ENCODE measurements at regions not wholly inside any gene's neighbourhood (a gene's known extent, or its start where the extent isn't known, plus 50 kb on each side); places are given as distances from the start of the nearest gene placed in this dataset.

DNA sequence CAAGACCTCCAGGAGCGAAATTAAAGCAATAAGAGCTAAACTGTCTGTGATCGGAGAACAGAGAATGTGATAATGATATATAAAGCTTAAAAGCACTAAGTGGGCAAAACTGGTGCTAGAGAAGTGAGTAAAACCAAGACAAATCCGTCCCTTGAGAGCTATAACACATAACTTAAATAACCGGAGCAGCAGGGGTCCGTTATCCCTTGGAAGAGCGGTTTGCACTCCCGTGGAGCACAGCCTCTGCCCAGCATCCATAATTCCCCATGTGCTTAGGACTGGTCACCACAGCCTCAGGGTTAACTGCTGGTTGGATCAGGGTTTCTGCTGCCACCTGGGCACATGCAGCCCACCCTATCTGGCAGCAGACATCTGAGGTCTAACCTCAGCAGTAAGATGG lies 489.0 kb downstream of the NPIPA7 start:
- Histone ChIP-seq H3K36me3 (no peaks in the 10 kb centered on the region), H3K4me3 (no peak overlapping the region), H3K9me3 (no peaks in the 10 kb centered on the region), H3K27me3 (peaks cover 0 to 71% (median 0%) of the 10 kb centered on the region in 4 donors), H3K4me1 (no peaks in the 10 kb centered on the region), H3K27ac (no peak overlapping the region)
- TF ChIP-seq POLR2A (IDR thresholded peaks at IDR 0.05): no peak
- TF ChIP-seq, protein P1, sequence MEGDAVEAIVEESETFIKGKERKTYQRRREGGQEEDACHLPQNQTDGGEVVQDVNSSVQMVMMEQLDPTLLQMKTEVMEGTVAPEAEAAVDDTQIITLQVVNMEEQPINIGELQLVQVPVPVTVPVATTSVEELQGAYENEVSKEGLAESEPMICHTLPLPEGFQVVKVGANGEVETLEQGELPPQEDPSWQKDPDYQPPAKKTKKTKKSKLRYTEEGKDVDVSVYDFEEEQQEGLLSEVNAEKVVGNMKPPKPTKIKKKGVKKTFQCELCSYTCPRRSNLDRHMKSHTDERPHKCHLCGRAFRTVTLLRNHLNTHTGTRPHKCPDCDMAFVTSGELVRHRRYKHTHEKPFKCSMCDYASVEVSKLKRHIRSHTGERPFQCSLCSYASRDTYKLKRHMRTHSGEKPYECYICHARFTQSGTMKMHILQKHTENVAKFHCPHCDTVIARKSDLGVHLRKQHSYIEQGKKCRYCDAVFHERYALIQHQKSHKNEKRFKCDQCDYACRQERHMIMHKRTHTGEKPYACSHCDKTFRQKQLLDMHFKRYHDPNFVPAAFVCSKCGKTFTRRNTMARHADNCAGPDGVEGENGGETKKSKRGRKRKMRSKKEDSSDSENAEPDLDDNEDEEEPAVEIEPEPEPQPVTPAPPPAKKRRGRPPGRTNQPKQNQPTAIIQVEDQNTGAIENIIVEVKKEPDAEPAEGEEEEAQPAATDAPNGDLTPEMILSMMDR (IDR thresholded peaks at IDR 0.05): no peak
- intact Hi-C loops (cut with DNase I): loop anchor here (10.0 kb wide), 1 partner anchor 597 kb away; no protein-coding TSS in a partner anchor
- DNase-seq: no peak
- 56 to 73% methylated on average over 7 of the region's 7 CpGs for WGBS, 2 donors

DNA sequence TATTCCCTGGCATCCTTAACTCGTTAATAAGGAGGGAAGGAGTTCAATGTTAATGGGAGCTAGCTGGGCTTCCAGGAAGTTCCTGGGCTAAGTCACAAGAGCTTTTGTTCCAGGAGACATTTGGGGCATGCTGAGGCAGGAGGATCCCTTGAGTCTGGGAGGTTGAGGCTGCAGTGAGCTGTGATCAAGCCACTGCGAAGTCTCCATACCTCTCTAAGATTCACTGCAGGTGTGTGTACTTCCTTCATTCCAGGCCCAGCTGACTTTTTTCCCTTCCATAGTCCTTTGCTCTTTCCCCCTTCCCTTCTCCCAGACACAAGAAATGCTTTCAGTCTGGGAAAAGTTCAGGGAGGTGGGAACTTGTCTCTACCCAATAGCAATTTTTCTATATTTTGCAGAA lies 489.8 kb downstream of the NPIPA7 start:
- Histone ChIP-seq H3K27me3 (peaks cover 0 to 76% (median 0%) of the 10 kb centered on the region in 4 donors), H3K27ac (no peak overlapping the region), H3K4me3 (no peak overlapping the region), H3K4me1 (no peaks in the 10 kb centered on the region), H3K36me3 (no peaks in the 10 kb centered on the region), H3K9me3 (no peaks in the 10 kb centered on the region)
- 21 to 43% methylated on average over 2 of the region's 2 CpGs for WGBS, 2 donors
- TF ChIP-seq POLR2A (IDR thresholded peaks at IDR 0.05): no peak
- TF ChIP-seq, protein P1 (IDR thresholded peaks at IDR 0.05): no peak
- intact Hi-C loops (cut with DNase I): loop anchor here (10.0 kb wide), 1 partner anchor 596 kb away; no protein-coding TSS in a partner anchor
- no peak for DNase-seq

DNA sequence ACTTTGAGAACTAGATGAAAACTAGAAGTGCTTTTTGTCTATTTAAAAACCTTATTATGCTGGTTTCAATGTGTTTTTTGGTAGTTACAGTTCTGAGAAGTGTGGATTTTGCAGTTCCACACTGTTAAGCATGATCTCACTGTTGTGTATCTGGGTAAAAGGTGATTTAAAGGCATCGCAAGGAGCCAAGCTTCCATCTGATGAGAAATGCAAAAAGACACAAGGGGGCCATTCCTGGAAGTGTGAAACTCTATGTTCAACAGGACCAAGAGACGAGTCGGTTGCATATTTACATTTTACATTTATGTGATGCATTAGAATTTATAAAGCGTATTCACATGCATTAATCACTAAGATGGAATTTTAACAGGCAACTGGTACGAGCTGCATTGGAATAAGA lies 490.8 kb downstream of the NPIPA7 start:
- no peak for DNase-seq
- H3K27me3 ChIP-seq: peaks cover 0 to 80% (median 0%) of the 10 kb centered on the region in 4 donors
- no peak overlapping the region for H3K27ac ChIP-seq
- whole genome bisulfite sequencing, 2 donors: 65 to 88% methylated on average over 4 of the region's 5 CpGs
- H3K36me3 ChIP-seq: no peaks in the 10 kb centered on the region
- TF ChIP-seq, protein P1 (IDR thresholded peaks at IDR 0.05): no peak
- TF ChIP-seq POLR2A (IDR thresholded peaks at IDR 0.05): no peak
- no peaks in the 10 kb centered on the region for H3K4me1 ChIP-seq
- intact Hi-C loops (cut with DNase I): loop anchor here (10.0 kb wide), 1 partner anchor 595 kb away; no protein-coding TSS in a partner anchor
- no peak overlapping the region for H3K4me3 ChIP-seq
- H3K9me3 ChIP-seq: no peaks in the 10 kb centered on the region

DNA sequence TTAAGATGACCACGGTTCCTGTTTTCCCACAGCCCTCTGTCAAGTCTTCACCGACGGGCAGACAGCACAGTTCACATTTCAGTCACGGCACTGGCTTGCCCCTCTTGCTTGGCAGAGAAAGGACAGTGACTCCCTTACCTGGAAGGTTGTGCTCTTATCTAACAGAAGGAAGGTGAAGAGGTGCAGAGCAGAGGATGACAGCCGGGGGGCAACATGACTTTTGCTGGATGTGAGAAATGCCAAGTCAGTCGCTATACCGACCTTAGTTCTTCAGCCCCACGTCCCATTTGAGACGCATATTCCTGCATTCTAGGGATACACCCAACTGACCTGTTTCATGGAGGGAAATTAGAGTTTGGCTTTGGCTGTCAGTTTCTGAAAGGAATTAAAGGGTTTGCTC lies 492.3 kb downstream of the NPIPA7 start:
- no peak for TF ChIP-seq POLR2A (IDR thresholded peaks at IDR 0.05)
- TF ChIP-seq, protein P1 (IDR thresholded peaks at IDR 0.05): no peak
- intact Hi-C loops (cut with DNase I): no loop called here
- DNase-seq: no peak
- H3K27ac ChIP-seq: no peak overlapping the region
- WGBS, 2 donors: 58 to 70% methylated on average over 6 to 8 of the region's 9 CpGs
- H3K4me1 ChIP-seq: no peaks in the 10 kb centered on the region
- no peaks in the 10 kb centered on the region for H3K36me3 ChIP-seq
- peaks cover 0 to 69% (median 0%) of the 10 kb centered on the region in 4 donors for H3K27me3 ChIP-seq
- H3K4me3 ChIP-seq: no peak overlapping the region
- no peaks in the 10 kb centered on the region for H3K9me3 ChIP-seq

DNA sequence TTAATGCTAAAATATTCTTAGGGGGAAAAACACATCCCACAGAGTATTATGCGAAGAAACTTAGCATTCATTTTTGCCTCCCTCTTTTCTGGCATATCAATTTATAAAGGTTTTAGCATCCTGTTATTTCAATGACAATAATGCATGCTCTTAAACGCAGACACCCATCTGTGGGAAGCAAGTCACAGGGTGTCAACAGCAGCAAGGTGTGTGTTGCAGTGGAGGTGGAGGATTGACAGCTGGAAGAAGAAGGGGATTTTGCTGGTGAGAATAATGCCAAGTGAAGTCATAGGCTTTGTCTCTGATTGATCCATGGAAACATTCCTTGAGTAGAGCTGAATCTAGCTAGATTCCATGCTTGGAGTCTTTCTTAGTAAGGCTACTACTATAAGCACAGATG lies 498.1 kb downstream of the NPIPA7 start:
- WGBS, 2 donors: 73 to 83% methylated on average over 2 of the region's 2 CpGs
- Histone ChIP-seq H3K27ac (no peak overlapping the region), H3K36me3 (no peaks in the 10 kb centered on the region), H3K27me3 (peaks cover 0 to 24% (median 0%) of the 10 kb centered on the region in 4 donors), H3K9me3 (no peaks in the 10 kb centered on the region), H3K4me1 (no peaks in the 10 kb centered on the region), H3K4me3 (no peak overlapping the region)
- no peak for TF ChIP-seq POLR2A (IDR thresholded peaks at IDR 0.05)
- TF ChIP-seq, protein P1 (IDR thresholded peaks at IDR 0.05): no peak
- no peak for DNase-seq
- intact Hi-C loops (cut with DNase I): no loop called here

Measured in esophagus squamous epithelium (tissue), 5 donors.